B cell (primary cell): ENCODE measurements at regions not wholly inside any gene's neighbourhood (a gene's known extent, or its start where the extent isn't known, plus 50 kb on each side); places are given as distances from the start of the nearest gene placed in this dataset.

Experiments used
- ATAC-seq: fragments of 200-7000 bp; cut with Tn5 transposase; one replicate; pipeline ENCODE4 v1.10.0; 2021; ENCODE audit warnings: low read depth, mild to moderate bottlenecking, moderate number of reproducible peaks, moderate library complexity
- CTCF ChIA-PET: fragments of 350-600 bp; sonication (Branson Sonifier 250); formaldehyde crosslinking; loops from one replicate; lab custom pipeline; 2021; ENCODE audit warnings: antibody characterized with exemption, inconsistent platforms; lab: Charles Lee
- POLR2A ChIA-PET: fragments of 350-600 bp; sonication (Branson Sonifier 250); formaldehyde crosslinking; loops from one replicate; lab custom pipeline; 2021; ENCODE audit warnings: antibody characterized with exemption; lab: Charles Lee
- DNase-seq: peaks from one replicate; pipeline ENCODE4 v3.0.0; 2013
- H2AFZ ChIP-seq: 2 replicates; pipeline ENCODE4 v1.6.1; 2012; ENCODE audit warnings: mild to moderate bottlenecking, low read depth, low read length; ENCODE audit not compliant: insufficient read depth, poor library complexity, severe bottlenecking
- H3K27ac ChIP-seq, 2 donors: 1 replicate in 1 of 2; 2 replicates in 1 of 2; pipeline ENCODE4 v1.5.1; 2012 to 2013; ENCODE audit warnings: low read length in 2 of 2, mild to moderate bottlenecking in 2 of 2, moderate library complexity in 1 of 2
- H3K27me3 ChIP-seq, 4 experiments: fragments of 200-600 bp in 1 of 4; sonication (generic) in 1 of 4; replicated peaks in 1 of 4; 1 replicate in 2 of 4; 2 replicates in 2 of 4; pipeline versions ENCODE4 v1.6.1 to v1.7.0; 2013 to 2016; ENCODE audit warnings: low read length in 3 of 4, mild to moderate bottlenecking in 2 of 4, mixed read lengths in 1 of 4, moderate library complexity in 1 of 4; ENCODE audit not compliant: insufficient read depth in 4 of 4, control insufficient read depth in 3 of 4; ENCODE audit errors: control extremely low read depth in 1 of 4
- H3K36me3 ChIP-seq, 2 experiments: replicated peaks in 1 of 2; 1 replicate in 1 of 2; 2 replicates in 1 of 2; pipeline versions ENCODE4 v1.6.1 to v1.7.1; 2013; ENCODE audit warnings: low read length in 1 of 2; ENCODE audit not compliant: insufficient read depth in 2 of 2, control insufficient read depth in 1 of 2; ENCODE audit errors: control extremely low read depth in 1 of 2, extremely low read depth in 1 of 2
- H3K4me1 ChIP-seq, 2 donors: fragments of 200-600 bp in 1 of 2; sonication (generic) in 1 of 2; 1 replicate in 1 of 2; 2 replicates in 1 of 2; pipeline versions ENCODE4 v1.5.1 to v1.6.1; 2013 to 2017; ENCODE audit warnings: low read length in 2 of 2; ENCODE audit not compliant: control insufficient read depth in 2 of 2, insufficient read depth in 2 of 2
- H3K4me2 ChIP-seq: replicated peaks from 2 replicates; pipeline ENCODE3; 2012; ENCODE audit warnings: mild to moderate bottlenecking, low read depth, low read length; ENCODE audit not compliant: poor library complexity, severe bottlenecking
- H3K4me3 ChIP-seq, 5 experiments: fragments of 200-600 bp in 1 of 5; sonication (generic) in 1 of 5; 1 replicate in 3 of 5; 2 replicates in 2 of 5; pipeline versions ENCODE4 v1.5.1 to v1.7.0; 2011 to 2016; ENCODE audit warnings: low read length in 4 of 5, mild to moderate bottlenecking in 4 of 5, low read depth in 2 of 5, control low read depth in 1 of 5, moderate library complexity in 1 of 5; ENCODE audit not compliant: insufficient read depth in 1 of 5; ENCODE audit errors: control extremely low read depth in 1 of 5, extremely low read depth in 1 of 5
- H3K79me2 ChIP-seq: fragments of 200-600 bp; sonication (generic); one replicate; pipeline ENCODE4 v1.6.0; 2016; ENCODE audit warnings: low read length; ENCODE audit not compliant: control insufficient read depth, insufficient read depth
- H3K9ac ChIP-seq: fragments of 200-600 bp; sonication (generic); 2 replicates; pipeline ENCODE4 v1.6.1; 2017; ENCODE audit warnings: mild to moderate bottlenecking, low read length, moderate library complexity
- H3K9me3 ChIP-seq, 3 donors: one replicate each; pipeline versions ENCODE4 v1.6.1 to v1.7.1; 2013; ENCODE audit warnings: low read length in 2 of 3; ENCODE audit not compliant: control insufficient read depth in 2 of 3, insufficient read depth in 1 of 3; ENCODE audit errors: control extremely low read depth in 1 of 3
- H4K20me1 ChIP-seq: 2 replicates; pipeline ENCODE4 v1.6.0; 2012; ENCODE audit warnings: mild to moderate bottlenecking, low read length; ENCODE audit not compliant: insufficient read depth, control insufficient read depth, poor library complexity, severe bottlenecking
- H3K27ac Mint-ChIP-seq: one replicate; pipeline ENCODE4 v1.8.0; 2021; ENCODE audit warnings: mixed read lengths
- H3K27me3 Mint-ChIP-seq: one replicate; pipeline ENCODE4 v1.8.0; 2021; ENCODE audit warnings: mixed read lengths
- H3K4me1 Mint-ChIP-seq: one replicate; pipeline ENCODE4 v1.8.0; 2021; ENCODE audit warnings: mixed read lengths
- H3K4me3 Mint-ChIP-seq: one replicate; pipeline ENCODE4 v1.8.0; 2021; ENCODE audit warnings: mixed read lengths
- H3K9me3 Mint-ChIP-seq: one replicate; pipeline ENCODE4 v1.8.0; 2022; ENCODE audit warnings: mixed read lengths; ENCODE audit not compliant: insufficient read depth
- EZH2 ChIP-seq: IDR thresholded peaks from 2 replicates; pipeline ENCODE4 v1.6.1; 2012; ENCODE audit warnings: borderline replicate concordance, low read depth, mild to moderate bottlenecking, moderate library complexity, low read length; ENCODE audit not compliant: insufficient read depth, poor library complexity, severe bottlenecking
- WGBS: methylation state at CpG from one replicate; pipeline ENCODE4 v1.1.5; 2013; ENCODE audit warnings: missing lambda C conversion rate; ENCODE audit not compliant: insufficient coverage; 5-methylcytosine and 5-hydroxymethylcytosine counted together
- intact Hi-C: fragments of 100-400 bp; cut with micrococcal nuclease; formaldehyde crosslinking; loops from one replicate; pipeline ENCODE4 v1.10.0; 2022
- TF ChIP-seq, protein P1 (sequence below): fragments of 200-600 bp; IDR thresholded peaks from one replicate; pipeline ENCODE4 v1.8.0; 2022; ENCODE audit warnings: antibody characterized with exemption, mild to moderate bottlenecking

DNA sequence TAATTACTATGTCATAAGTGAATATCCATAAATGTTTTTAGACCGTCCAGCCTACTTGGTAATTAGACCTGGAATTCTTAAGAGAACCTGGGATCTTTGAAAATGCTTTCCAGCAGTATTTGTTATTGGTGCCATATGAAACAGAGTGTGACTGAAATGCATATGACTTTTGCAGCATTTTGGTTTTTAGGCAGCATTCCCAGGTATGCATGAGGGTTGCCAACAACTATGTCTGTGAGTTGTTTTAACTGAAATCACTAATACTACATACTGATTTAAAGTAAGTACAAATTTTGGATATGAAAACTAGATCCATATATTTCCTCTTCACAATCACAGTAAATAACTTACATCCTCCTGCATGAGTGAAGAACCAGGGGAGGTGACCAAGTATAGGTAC is 437.7 kb upstream of the FAR2 start:
- H3K27ac ChIP-seq, result no peak overlapping the region
- H3K9ac ChIP-seq, result no peak overlapping the region
- H3K27ac Mint-ChIP-seq, result no peak overlapping the region
- DNase-seq (no peak), ATAC-seq (no peak)
- no peaks in the 10 kb centered on the region for H3K4me1 ChIP-seq
- no peaks in the 10 kb centered on the region for H3K36me3 ChIP-seq
- TF ChIP-seq EZH2, result no peak
- TF ChIP-seq, protein P1, sequence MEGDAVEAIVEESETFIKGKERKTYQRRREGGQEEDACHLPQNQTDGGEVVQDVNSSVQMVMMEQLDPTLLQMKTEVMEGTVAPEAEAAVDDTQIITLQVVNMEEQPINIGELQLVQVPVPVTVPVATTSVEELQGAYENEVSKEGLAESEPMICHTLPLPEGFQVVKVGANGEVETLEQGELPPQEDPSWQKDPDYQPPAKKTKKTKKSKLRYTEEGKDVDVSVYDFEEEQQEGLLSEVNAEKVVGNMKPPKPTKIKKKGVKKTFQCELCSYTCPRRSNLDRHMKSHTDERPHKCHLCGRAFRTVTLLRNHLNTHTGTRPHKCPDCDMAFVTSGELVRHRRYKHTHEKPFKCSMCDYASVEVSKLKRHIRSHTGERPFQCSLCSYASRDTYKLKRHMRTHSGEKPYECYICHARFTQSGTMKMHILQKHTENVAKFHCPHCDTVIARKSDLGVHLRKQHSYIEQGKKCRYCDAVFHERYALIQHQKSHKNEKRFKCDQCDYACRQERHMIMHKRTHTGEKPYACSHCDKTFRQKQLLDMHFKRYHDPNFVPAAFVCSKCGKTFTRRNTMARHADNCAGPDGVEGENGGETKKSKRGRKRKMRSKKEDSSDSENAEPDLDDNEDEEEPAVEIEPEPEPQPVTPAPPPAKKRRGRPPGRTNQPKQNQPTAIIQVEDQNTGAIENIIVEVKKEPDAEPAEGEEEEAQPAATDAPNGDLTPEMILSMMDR, result no peak
- ChIA-PET POLR2A (no interaction called here), CTCF (no interaction called here)
- no peak overlapping the region for H3K4me3 ChIP-seq
- H3K9me3 ChIP-seq, result no peaks in the 10 kb centered on the region
- no CpG with 5 or more reads among the region's 1 CpG for WGBS
- H3K9me3 Mint-ChIP-seq, result no peaks in the 10 kb centered on the region
- no peaks in the 10 kb centered on the region for H3K4me1 Mint-ChIP-seq
- H4K20me1 ChIP-seq, result no peaks in the 10 kb centered on the region
- H3K4me3 Mint-ChIP-seq, result no peak overlapping the region
- H3K27me3 Mint-ChIP-seq, result no peaks in the 10 kb centered on the region
- intact Hi-C loops, result no loop called here
- no peak overlapping the region for H3K4me2 ChIP-seq
- no peak overlapping the region for H2AFZ ChIP-seq
- no peaks in the 10 kb centered on the region for H3K79me2 ChIP-seq
- H3K27me3 ChIP-seq, result no peaks in the 10 kb centered on the region

DNA sequence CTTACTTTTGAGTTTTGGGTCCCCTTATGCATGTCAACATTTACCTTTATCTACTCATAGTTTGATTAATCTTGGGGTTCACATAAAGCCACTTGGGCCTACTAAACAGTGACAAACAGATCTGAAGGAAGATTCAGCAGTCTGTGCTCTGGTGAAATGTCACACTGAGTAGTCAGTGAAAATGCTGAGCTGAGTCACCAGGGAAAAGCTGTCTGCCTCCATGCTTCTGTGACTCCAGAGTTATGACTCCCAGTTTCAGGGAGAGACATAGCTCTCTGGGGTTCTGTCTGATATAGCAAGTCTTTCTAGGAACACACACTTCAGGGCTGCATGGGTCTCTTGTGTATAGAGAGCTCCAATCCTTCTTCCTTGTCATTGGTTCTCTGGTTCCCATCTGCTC is 406.3 kb upstream of the FAR2 start:
- DNase-seq, result no peak
- H3K4me2 ChIP-seq, result no peak overlapping the region
- no peaks in the 10 kb centered on the region for H3K9me3 Mint-ChIP-seq
- intact Hi-C loops, result no loop called here
- no peaks in the 10 kb centered on the region for H3K4me1 Mint-ChIP-seq
- H3K27me3 Mint-ChIP-seq, result no peaks in the 10 kb centered on the region
- no peaks in the 10 kb centered on the region for H3K79me2 ChIP-seq
- no peaks in the 10 kb centered on the region for H3K9me3 ChIP-seq
- H2AFZ ChIP-seq, result no peak overlapping the region
- no peak overlapping the region for H3K4me3 ChIP-seq
- TF ChIP-seq, protein P1, result no peak
- TF ChIP-seq EZH2, result no peak
- POLR2A ChIA-PET, result no interaction called here
- H3K36me3 ChIP-seq, result no peaks in the 10 kb centered on the region
- no peak overlapping the region for H3K27ac Mint-ChIP-seq
- ATAC-seq, result no peak
- no peak overlapping the region for H3K9ac ChIP-seq
- H3K27ac ChIP-seq, result no peak overlapping the region
- no peak overlapping the region for H3K4me3 Mint-ChIP-seq
- no peaks in the 10 kb centered on the region for H3K27me3 ChIP-seq
- CTCF ChIA-PET, result no interaction called here
- H4K20me1 ChIP-seq, result no peaks in the 10 kb centered on the region
- H3K4me1 ChIP-seq, result no peaks in the 10 kb centered on the region
